ENCODE measurements at regions not wholly inside any gene's neighbourhood (a gene's known extent, or its start where the extent isn't known, plus 50 kb on each side); places are given as distances from the start of the nearest gene placed in this dataset.
A peak's percentile ranks its signal among the peaks of the same experiment; 100 is the strongest.

DNA sequence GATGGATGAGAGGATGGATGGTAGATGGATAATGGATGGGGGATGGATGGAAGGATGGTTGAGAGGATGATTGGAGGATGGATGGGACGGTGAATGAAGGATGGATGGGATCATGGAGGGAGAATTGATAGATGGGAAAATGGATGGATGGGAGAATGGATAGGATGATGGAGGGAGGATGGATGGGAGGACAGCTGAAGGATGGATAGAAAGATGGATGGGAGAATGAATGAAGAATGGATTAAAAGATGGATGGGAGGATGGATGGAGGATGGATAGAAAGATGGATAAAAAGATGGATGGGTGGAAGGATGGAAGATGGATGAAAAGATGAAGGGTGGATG lies 218.3 kb upstream of the IER5L start:
- DNase-seq = no peak

DNA sequence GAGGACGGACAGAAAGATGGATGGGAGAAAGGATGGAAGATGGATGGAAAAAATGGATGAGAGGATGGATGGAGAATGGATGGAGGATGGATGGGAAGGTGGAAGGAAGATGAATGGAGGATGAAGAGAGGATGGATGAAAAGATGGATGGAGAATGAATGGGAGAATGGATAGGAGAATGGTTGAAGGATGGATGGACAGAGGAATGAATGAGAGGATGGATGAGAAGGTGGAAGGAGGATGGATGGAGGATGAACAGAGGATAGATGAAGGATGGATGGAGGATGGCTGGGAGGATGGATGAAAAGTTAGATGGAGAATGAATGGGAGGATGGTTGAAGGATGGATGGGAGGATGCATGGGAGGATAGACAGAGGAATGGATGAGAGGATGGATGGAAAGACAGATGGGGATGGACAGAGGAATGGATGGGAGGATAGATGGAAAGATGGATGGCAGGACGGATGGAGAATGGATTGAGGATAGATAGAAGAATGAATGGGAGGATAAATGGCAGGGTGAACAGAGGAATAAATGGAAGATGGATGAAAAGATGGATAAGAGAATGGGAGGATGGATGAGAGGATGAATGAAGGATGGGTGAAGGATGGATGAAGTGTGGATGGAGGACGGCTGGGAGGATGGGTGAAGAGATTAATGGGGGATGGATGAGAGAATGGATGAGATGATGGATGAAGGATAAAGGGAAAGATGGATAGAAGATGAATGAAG lies 217.7 kb upstream of the IER5L start:
- no peak for DNase-seq

DNA sequence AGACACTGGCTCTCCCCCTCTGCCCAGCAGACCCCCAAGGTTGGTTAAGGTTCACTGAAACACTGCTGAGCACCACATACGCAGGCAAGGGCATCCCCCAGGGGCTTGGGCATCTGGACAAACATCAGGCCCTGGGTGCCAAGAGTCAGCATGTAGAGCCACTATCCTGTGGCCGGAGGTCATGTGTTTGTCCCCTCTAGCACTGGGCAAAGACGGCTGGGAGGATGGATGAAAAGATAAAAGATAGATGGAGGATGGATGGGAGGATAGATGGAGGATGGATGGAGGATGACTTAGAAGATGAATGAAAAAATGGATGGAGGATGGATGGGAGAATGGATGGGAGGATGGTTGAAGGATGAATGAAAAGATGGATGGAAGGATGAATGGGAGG lies 216.8 kb upstream of the IER5L start:
- DNase-seq = no peak

DNA sequence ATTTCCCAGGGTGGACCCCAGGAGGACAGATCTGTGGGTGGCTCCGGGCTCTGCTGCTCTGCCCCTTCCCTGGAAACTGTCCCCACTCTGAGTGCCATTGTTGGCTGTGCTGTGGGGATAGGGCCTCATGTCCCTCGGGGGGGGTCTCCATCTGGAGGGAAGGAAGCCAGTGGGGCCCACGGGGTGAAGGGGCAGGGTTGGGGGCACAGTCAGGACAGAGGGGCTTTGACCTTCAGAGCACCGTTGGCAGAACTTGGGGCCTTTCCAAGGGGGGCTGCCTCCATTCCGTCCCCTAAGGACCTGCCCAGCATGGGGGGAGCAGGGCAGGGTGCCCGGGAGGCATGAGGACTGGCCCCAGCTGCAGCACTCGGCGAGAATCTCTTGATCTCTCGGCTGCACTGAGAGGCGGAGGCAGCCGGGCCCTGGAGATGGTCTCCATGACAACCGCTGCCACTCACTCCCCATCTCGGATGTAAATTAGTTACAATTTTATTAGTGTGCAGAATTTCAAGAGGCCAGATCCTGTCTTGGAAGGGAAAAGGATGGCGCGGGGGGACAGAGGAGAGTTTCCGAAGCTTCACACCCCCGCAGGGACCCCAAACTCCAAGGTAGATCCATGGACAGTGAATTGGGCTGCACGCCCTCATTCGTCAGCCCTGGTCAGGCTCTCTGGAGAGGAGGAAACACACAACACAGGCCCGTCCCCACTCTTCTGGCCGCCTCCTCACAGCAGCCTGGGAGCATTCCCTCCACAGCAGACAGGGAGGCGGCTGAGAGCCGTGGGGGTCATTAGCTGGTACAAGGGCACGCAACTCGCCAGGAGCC lies 216.2 kb upstream of the IER5L start:
- no peak for DNase-seq

DNA sequence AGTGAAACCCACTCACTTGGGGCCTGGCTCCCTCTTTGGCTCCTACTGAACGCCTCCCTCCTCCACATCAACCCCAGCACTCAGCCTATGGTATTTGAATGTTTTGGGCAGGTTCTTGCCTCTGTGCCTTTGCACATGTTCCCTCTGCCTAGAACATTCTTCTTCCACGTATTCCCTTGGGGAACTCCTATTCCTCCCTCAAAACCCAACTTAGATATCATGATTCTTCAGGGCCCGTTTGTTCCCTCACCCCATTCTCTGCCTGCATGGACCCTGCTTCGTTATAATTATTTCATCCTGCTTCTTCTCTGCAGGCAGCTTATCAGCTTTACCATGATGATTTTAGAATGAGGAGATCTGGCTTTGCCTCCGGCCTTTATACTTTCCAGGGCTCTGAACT lies 215.0 kb upstream of the IER5L start:
- DNase-seq = no peak

DNA sequence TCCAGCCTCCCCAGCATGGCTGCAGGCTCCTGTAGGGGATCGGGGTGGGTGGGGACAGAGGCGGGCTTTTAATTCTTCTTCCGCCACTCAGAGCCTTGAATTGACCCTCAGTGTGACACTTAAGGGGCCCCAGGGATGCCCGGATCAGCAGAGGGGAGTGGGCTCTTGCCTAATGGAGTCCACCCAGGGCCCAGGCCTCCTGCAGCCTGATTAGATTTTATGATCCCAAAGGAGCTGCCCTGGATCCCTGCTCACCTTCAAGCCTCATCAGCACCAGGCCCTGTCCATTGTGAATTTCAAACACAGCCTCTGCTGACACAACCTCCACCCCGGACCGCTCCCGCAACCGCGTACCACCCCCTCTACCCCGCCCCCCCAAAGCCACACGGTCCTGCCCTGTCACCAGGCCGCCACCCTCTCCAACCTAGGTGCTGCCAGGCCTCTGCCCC lies 214.1 kb upstream of the IER5L start:
- no peak for DNase-seq

DNA sequence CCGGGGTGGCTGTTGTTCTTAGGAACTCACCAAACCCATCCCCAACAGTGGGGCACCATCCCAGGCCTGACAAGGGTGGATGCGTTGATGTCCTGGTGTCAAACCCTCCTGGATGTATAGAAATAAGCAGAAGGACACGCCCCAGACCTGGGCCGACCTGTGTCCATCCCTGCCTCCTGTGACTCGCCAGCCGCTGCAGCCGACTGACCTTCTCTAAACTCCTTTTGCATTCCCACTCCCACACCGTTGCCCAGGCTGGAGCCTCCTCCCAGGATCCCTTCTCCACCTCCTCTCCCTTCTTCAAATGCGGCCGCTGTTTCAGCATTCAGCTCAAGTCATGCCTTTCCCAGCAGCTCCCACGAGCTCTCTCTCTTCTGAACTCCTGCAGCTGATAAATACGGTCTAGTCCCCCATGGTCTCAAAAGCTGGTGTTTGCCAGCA lies 213.2 kb upstream of the IER5L start:
- no peak for DNase-seq

DNA sequence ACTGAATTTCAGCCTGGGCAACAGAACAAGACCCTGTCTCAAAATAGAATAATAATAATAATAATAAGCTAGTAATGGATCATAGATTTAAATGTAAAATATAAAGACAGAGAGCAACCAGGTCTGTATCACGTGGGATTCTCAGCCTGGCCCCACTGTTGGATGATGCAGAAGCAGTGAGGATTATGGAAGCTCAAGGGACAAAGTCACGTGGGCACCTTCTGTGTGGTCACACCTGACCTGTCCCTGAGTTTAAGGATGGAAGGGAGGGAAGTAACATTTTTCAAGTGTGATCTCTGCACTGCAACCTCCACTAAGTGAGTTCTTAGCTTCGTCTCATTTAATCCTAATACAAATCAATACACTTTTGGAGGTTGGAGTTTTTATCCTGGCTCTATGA lies 212.5 kb upstream of the IER5L start:
- no peak for DNase-seq

DNA sequence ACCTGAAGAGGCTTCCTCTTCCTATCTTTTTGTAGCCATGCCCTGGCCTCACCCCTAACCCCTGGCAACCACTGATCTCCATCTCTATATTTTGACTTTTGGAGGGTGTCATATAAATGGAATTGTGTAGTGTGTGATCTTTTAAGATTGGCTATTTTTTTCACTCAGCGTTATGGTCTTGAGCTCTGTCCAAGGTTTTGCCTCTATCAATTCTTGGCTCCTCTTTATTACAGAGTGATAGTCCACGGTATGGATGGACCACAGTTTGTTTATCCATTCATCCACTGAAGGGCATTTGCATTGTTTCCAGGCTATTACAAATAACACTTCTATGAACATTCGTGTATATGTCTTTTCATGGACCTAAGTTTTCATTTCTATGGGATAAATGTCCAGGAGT lies 209.8 kb upstream of the IER5L start:
- no peak for DNase-seq

DNA sequence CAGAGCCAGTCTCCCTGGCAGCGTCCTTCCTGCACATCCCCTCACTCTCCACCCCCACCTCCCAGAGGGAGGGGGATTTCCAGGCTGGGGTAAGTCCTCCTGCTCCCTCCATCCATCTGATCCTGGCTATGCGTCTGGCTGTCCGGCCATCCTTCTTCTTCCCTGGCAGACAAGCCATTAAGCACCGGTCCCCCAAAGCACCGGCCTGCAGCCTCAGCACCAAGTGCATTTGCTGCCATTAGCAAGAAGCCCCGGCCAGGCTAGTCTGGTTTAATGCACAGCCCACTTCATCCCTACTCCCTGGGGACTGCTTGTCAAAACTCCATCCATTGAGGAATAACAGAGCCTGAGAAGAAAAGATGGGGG lies 208.7 kb upstream of the IER5L start:
- DNase-seq = no peak

DNA sequence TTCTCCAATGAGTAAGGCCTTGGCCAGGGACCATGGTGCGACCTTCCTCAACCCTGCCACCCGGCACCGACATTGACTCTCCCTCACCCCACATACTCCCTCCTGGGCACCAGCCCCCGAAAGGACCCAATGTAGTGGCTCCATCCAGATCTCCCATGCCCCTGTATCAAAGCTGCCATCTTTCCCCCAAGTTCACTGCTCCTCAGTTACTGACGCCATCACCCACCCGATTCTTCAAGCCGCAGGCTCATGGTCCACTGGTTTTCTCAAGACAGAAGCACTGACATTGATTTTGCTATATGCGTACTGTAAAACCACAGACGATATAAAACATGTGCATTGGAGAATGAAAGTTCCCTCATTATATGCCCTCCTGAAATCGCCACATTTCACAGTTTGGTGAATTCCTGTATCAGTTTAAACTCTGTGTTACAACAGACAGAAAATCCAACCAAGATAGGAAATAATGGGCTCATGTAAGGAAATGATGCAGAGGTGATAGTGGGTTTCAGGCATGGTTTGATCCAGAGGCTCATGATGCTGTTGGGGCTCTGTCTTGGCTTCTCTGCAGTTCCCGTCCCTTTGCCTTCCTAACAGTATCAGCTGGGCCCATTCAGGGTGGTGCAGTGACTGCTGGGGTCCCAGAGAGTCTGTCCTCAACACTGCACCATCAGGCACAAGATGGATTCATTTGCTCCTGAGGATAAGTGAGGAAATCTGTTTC lies 207.3 kb upstream of the IER5L start:
- DNase-seq = no peak

DNA sequence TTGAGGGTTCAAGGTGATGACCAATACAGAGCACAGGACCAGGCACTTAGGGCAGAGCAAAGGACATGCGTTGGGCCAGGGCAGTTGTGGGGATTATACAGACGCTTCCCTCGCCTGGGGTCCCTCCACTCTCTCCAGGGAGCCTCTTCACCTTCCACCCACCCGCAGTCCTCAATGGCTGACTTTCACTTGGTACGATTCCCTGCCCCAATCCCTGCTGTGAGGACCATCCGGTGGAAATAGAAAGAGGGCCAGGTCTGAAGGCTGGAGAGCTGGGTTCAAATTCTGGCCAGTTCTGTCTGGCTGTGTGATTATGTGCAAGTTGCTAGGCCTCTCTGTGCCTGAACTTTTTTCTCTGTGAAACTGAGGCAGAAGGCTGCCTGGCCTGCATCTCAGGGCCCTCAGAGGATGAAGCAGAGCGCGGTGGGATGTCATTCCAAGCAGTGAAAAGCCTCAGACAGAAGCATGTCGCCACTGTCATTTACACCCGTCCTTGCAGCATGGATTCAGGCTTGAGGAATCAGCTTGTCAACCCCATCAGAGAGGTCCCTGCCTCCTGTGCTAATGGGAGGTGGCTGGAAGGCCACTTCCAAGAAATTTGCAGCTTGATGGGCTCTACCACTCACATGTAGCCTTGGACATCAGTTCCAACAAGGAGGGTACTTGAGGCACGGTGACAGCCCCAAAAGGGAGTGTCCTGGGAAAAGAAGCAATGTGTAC lies 206.6 kb upstream of the IER5L start:
- no peak for DNase-seq

DNA sequence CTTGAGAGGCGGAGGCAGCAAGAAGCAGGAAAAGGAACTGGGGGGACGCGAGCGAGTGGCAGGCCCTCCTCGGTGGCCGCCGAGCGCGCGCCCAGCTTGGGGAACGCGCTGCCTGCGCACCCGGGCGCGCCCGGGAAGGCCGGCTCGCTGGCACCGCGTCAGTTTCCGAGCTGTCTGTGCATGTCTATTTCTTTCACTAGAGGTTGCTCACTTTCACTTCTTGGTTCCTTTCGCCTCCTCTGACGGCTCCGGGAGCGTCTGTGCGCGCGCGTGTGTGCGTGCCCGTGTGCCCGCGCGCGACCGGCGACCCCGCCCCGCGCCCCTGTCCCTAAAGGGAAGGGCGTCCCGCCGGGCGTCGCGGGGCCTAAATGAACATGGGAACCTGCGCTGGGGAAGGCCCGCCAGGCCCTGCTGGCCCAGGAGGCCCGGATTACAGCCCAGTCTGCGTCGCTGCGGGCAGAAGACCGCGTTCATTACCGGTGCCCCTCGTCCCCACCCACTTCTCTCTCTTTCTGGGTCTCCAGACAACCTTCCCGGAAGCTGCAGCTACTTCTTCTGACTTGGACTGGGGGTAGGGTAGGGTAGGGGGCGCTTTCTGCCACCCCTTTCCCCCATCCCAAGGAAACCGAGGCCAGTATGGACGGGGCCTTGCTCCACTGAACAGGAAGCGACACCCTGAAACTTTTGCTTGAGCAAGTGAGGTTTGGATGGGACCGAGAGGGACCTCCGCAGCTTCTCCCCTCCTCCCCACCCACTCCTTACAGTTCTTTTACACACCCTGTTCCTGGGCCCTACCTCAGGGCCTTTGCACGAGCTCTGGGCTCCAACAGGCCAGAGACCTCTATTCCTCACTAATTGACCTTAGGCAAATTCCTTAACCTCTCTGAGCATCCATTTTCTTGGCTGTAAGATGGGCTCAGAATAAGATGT lies 205.8 kb upstream of the IER5L start:
- DNase-seq = peak; percentile 85

DNA sequence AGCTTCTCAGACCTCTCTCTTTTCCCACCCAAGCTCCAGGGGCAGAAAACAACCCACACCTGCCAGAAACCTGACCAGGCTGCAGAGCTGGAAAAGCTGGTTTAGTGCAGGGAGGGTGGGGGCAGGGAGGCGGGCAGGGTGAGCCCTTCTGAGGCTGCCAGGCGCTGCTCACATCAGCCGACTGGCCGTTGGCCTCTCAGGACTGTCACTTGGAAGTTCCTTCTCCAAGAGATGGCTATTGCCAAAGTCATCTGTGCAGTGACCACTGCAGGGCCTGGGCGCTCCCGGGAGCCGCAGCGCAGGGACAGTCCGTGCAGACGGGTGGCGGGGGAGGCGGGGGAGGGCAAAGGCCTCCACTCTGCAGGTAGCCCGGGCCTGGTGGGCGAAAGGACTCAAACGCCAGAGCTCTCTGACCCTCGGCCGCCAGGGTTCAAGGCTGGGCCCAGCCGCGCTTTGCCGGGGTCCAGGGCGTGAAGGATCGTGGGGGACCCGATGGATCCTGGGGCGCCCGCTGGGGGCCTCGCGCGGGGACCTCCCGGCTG lies 205.0 kb upstream of the IER5L start:
- no peak for DNase-seq

DNA sequence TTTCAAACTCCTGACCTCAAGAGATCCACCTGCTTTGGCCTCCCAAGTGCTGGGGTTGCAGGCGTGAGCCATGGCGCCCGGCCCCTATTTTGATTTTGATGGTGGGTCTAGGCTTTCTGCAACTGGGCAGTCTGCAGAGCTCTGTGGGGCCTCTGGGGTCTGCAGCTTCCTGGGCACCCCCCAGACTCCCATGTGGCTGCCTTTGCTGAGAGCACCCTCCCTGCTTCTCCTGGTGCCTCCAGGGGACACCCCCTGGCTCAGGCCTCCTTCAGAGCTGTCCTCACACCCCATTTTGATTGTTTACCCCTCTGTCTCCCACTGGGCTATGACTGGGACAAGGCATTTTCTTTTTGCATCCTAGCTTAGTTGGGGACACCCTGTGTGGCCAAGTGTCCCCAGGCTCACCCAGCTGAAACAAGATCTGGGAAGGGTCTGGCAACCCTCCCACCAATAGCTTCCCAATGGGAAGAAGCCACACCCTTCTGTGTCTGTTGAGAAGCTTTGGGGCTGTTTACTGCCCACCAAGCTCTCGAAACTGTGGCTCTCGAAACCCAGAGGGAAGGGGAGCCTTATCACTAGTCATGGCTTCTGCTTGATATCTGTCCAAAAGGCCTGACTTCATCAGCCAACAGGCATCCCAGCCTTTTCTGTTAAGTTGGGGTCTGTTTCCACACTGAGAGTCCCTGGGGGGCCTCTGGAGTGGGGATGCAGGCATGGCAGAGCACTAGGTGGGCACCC lies 204.4 kb upstream of the IER5L start:
- DNase-seq = no peak

DNA sequence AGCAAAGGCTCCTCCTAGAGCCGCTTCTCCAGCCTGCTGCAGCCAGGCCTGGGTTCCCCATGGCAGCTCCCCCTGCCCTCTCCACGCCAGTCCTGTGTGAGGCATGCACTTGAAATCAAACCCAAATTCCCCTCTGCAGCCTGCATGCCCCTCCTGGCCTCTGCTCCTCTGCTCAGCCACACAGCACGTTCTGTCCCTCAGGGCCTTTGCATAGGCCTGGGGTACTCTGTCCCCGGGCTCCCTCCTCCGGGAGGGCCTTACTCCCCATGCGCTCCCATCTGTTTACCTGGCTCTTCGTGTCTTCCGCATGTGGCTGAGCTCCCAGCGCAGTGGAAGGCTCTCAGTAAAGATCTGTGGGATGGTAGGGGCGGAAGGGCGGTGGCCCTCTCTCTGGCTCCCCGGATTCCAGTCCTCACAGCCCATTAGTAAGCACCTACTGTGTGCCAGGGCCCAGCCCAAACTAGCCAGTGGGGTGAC lies 203.5 kb upstream of the IER5L start:
- no peak for DNase-seq

DNA sequence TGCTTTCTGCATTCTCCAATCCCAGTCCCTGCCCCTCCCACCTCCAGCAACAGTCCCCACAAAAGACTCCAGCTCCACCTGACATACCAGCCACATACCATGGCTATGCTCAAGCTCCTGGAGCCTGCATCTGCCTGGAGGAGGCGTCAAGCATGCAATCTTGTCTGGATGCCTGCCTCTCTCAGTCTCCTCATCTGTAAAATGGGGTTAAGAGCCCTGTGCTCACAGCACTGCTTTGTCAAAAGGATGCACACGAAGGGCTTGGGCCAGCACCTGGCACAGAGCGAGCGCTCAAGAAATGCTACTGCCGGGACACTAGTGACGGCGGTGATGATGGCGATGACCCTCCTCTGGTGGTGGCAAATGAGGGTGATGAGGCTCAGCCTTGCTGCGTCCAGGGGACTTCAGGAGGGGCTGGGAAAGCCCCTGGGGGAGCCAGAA lies 202.9 kb upstream of the IER5L start:
- no peak for DNase-seq

DNA sequence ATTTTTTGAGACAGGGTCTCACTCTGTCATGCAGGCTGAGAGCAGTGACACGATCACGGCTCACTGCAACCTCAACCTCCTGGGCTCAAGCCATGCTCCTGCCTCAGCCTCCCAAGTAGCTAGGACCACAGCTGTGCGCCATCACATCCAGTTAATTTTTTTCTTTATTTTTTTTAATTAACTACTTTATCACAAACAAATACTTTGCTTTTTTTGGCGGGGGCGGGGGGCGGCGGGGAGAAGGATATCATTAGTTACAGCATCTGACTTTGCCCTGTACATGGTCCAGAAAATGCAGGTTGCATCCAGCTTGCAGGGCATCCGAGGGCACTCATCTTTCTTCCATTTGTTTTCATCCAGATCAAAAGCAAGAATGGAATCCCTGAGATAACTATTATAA lies 201.8 kb upstream of the IER5L start:
- no peak for DNase-seq

DNA sequence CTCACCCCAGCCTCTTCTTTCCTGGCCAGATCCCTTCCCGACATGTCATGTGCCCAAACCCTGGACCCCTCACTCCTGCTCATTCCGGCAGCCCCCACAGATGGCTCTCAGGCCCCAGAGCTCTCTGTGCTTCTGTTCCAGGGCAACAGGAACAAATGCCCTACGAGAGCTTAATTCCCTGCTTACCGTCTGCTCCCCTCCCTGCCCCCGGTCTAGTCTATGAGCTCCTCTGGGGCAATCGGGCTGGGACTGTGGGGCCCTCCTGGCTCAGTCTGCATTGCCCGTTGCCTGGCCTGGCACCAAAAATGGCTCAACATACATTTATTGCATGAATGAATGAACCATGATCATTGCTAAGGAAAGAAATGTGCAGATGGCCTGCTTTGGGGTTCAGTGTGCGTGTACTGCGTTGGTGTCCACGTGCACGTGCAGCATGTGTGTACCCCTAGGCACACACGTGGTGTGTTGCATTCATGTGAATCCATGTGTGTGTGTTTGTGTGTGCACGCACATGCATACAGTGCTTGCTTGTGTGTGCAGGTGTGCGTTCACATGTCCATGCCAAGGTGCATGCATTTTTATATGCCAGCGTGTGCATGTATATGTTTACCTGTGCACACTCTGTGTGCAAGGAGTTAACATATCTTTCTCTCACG lies 201.2 kb upstream of the IER5L start:
- DNase-seq = no peak

DNA sequence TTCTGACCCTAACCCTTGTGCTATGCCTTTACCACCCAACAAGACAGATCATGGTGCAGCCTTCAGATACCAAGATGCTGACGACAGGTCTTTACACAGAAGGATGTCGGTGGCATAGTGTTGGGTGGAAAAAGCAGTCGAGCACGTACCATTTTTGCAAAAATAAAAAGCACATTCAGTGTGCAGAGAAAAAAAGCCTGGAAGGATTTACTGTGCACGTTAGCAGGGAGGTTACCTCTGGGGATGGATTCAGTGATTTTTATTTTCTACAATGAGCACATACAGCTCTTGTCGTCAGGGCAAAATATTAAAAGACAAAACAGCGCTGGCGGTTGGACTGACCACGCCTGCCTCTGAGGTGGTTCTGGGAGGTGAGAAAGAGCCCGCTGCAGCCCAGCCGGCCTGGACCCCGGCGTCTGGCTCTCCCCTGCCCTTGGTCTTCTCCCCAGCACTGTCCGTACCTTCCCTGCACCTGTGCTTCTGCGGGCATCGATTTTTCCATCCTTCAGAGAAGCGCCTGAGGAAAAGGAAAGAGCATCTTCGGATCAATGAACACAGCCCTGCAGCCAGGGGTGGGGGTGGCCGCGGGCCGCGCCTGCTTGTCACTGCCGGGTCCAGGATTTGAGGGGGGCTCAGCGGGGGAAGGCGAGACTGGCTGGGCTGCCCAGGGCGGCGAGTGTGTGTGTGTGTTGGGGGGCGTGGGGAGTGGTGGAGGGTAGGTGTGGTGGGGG lies 200.0 kb upstream of the IER5L start:
- no peak for DNase-seq

Measured in CD4-positive, alpha-beta T cell treated with Interleukin-15 for 1 hour (primary cell).